ENCODE measurements at regions not wholly inside any gene's neighbourhood (a gene's known extent, or its start where the extent isn't known, plus 50 kb on each side); places are given as distances from the start of the nearest gene placed in this dataset.

DNA sequence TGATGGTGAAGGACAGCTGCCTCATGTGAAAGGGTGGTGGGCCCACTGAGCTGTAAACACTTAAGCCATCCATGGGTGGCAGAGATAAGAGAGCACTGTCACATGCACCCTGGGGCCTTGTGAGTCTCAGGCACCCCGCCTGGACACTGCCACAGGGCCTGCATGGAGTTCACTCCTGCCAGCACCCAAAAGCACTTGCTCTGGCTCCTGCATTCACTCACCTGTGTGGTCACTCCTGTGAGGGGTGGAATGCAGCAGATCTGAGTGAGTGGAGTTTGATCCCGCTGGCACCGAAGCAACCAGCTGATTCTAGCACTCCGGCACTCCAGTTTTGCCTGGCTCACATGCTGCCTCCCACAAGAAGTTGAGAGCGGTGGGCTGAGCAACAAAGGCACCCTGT lies 1142.1 kb upstream of the PRMT6 start:
- DNase-seq, result no peak

DNA sequence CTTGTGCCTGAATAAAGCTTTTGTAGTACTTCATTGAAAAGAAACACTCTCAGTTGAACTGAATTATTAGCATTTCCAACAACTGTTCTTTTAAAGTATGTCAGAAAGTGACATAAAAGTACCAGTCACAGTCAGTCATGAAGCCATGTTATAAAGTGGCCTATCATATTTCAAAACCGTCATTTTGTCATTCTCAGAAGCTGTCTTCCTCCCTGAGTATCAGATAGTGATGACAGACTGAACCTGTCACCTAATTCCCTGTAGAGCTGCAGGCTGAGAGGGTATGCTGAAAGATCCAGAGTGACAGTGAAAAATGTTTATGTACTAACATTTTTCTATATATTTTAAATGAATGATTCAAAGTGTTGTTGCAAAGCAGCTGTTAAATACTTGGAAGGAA lies 1121.7 kb upstream of the PRMT6 start:
- no peak for DNase-seq

DNA sequence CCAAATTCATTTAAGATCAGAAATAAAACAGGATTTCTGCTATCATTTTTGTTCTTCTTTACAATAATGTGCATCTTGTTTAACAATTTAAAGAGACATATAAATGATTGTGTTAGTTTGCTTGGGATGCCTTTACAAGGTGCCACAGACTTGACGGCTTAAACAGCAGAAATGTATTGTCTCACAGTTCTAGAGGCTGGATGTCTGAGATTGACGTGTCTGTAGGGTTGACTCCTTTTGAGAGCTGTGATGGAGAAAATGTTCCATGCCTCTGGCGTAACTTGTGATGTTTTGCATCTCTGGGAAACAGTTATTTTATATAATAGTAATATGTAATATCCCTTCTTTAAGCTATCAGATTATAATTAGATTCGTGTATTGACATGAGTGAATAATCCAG lies 1091.6 kb upstream of the PRMT6 start:
- DNase-seq, result no peak

DNA sequence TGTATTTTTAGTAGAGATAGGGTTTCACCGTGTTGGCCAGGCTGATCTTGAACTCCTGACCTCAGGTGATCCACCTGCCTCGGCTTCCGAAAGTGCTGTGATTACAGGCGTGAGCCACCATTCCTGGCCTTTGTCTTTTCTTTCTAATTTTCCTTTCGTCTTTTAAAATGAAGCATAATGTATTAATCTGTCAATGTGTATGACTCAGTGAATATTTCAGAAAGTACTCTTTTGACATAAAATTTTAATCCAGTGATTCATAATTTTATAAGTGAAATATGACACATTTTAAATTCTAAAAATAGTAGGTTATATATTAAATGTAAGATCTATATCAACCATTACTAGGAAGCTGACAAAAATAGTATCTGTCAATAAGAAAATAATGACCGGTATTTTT lies 1059.0 kb upstream of the PRMT6 start:
- no peak for DNase-seq

DNA sequence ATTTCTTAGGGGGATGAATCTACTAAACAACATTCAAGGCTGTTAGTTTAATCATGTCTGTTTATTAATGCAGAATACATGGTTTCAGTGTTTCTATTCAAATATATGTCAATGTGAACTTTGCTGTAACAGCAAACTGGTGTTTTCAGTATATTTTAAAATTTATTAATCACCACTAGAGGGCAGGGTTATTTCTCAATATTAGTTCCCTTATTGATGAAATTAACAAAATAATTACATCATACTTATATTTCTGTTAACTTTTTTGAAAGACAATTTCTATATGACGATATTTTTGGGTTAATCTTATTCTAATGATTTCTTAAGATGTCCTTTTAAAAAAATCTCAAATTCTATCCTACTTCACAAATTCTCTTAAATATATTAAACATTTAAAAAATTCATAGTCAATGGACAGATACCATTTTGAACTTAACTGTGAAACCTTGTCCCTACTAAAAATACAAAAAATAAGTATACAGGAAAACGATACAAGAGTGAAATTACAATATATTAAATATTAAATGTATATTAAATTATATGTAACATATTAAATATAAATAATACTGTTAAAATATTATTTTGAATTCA lies 1034.1 kb upstream of the PRMT6 start:
- DNase-seq, result no peak

DNA sequence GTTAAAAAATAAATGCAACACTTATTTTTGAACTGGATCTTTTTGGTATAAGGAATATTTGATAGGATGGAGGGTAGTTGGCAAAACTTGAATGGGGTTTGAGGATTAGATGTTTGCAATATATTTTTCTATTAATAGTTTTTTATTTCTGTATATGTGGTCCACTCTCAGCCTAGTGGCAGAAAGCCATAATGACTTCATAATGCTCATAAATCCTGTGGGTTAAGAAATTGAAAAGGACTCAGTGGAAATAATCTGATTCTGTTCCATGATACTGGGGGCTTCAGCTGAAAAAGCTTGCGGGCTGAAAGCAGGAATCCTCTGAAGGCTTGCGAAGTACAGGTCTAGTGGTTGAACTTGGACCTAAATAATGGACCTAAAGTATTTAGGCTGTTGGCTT lies 1028.6 kb upstream of the PRMT6 start:
- DNase-seq, result no peak

DNA sequence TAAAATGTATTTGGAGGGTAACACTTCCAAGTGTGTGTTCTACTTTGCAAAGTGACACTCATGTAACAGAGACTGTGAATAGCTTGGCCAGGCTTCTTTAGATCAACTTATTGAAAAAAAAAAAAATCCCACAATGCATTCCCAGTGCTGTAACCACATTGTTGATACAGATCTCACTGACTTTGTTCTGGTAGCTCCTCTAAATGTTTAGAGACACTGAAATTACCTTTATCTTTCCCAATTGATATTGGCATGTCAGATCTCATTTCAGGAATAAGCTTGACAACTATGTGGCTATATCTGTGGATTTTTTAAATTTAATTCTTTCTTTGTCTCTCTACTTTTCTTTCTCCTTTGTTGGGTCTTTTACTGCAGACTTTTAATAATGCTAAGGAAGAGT lies 1018.9 kb upstream of the PRMT6 start:
- no peak for DNase-seq

DNA sequence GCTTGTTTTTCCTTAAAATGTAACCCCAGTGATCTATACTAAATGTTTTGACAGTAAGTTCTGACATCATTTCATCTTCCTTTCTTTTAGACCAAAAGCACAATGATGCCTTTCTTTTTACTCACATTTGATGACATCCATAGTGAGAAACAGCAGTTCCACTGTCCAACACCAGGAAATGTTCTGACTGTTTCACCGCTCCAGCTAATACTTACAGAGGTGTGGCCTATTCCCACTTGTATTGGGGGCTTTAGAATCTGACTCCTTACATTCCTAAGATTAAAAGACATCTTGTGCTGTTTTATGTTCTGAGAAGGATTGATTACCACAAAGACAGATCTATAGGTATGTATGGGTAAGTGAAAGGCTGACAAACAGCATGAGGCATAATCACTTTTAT lies 1018.2 kb upstream of the PRMT6 start:
- no peak for DNase-seq

DNA sequence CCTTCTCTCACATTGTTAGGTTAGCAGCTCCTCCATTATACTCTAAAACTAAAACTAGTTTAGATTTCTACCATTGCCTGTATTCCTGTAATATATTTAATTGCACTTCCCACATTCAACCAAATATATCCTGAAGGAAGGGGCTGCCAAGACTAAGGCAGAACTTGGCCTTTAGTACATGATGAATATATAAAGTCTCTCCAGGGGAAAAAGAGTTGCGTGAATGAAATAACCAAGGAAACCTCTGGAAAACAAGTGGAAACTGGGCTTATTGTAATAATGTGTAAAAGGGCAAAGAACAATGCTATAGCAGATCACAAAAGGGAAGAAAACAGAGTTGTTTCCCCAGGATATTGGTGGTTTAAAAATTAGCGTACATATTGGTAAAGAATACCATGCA lies 1012.5 kb upstream of the PRMT6 start:
- DNase-seq, result no peak

DNA sequence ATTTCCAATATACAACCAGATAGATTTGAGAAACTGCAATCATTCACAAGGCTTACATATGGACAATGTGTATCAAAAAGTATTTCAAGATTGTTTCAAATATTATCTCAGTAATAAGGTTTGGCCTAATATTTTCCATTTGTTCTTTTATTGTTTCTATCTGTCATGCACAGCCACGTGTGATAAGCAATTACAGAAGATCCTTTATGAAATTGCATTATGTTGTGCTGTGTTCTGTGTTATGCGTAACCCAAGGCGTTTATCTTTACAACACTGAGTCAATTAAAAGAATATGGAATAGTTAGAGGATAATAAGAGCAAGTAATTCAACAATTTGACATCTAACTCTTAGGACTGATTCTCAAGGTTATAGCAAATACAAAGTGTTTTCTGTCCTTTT lies 1009.3 kb upstream of the PRMT6 start:
- no peak for DNase-seq

DNA sequence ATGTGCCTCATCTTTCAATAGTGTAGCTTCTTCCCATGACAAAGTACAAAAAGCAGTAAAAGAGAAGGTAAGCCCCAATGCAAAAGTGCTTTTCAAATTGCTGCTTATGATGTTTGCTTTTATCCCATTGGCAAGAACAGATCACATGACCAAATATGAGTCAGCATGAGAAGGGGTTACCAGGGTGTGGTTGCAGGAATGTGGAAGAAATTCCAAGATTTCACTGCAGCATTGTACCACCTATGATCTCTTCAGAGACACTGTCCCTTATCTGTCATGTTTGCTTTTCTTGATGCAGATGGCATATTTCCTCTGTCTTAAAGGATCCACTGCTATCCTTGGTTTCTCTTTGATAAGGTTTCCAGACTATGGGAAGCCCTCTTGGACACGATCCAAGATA lies 1006.9 kb upstream of the PRMT6 start:
- no peak for DNase-seq

DNA sequence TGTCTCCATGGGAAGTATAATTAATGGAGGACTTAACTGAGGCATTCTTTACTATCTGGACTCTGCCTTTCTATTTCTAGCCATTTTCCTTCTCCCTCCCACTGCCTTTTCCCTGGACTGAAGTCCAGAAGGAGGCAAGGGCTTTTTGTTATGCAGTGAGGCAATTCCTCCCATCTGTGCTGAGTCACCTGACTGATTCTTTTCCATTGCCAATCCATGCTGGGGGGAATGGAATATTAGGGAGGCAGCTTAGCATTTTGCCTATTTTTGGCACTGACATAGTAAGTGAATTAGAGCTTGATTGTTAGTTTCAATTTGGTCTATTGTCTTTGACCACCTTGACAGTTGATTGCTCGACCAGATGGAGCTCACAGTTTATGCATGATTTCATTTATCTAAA lies 1000.6 kb upstream of the PRMT6 start:
- no peak for DNase-seq

DNA sequence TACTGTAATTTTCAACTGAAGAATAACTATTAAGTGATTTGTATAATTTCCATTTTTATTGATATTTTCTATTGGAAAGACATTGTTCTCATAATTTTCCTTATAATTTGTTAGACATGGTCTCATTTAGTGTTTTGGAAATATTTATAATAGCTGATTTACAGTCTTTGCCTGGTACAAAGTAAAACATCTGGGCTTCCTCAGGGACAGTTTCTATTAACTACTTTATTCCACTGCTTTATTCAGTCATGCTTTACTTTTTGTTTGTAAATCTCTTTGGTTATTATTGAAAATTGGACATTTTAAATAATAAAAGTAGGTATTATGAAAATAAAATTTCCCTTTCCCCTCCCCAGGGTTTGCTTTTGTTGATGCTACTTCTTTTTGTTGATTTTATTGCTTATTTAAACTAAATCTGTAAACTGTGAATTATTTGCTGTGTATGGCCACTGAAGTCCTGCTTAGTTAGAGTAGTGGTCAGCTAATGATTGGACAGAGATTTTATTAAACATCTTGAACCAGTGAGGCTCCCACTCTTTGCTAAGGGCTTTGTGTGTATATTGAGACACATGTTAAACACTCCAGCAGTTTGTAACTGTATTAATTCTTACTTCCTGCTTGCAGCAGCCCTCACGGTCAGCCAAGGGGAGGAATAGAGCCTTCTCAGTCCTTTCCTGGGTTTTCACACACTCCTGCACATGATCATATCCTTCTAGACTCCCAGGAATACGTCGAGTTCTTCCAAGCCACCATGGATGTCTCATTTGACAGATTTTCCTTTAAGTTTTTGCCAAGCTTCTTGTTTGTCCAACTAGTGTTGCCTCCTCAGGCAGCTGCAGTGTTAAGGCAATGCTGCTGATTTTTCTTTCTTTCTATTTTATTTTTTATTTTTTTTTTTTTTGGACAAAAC lies 994.6 kb upstream of the PRMT6 start:
- DNase-seq, result no peak

DNA sequence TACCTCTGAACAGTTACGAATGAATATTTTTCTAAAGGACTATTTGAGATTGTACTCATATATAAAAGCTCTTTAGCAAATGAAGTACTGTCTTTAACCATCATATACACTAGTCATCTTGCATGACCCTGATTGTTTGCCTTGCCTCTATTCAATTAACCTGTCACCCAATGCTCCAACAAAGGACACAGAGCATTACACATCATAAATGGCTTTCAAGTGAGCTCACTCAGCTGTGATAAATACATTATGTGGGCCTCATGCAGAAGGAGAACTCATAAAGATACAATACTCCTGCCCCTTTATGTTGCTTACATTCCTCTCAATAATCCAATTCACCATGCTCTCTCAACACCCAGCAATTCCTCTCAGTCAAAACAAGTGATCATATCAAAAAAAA lies 993.0 kb upstream of the PRMT6 start:
- DNase-seq, result no peak

DNA sequence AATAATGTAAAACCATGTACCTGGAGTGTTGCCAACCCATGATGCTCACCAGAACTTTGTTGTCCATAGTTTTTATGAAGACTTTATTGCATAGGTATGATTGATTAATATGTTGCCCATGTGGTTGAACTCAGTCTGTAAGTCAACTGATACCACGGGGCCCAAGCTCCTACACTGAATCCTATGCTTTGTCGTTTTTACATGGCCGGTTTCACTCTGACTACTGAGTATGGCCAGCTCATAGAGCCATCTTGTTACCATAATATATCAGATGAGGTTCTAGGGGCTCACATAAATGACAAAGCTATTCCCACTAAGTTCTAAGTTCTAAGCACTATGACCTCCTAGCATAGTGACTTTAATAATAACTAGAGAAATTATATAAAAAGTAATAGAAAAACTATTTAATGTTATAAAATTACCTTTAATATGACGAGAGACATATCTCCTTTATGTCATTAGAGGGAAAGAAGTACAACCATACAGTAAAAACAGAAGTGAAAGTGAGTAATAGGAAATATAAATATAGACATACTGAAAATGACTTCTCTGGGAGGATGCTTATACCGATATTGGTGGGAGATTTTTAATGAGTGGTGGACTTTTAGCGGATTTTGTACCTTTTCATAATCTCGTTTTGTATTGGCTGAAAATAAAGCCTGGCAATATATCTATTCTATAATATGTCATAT lies 983.4 kb upstream of the PRMT6 start:
- no peak for DNase-seq

DNA sequence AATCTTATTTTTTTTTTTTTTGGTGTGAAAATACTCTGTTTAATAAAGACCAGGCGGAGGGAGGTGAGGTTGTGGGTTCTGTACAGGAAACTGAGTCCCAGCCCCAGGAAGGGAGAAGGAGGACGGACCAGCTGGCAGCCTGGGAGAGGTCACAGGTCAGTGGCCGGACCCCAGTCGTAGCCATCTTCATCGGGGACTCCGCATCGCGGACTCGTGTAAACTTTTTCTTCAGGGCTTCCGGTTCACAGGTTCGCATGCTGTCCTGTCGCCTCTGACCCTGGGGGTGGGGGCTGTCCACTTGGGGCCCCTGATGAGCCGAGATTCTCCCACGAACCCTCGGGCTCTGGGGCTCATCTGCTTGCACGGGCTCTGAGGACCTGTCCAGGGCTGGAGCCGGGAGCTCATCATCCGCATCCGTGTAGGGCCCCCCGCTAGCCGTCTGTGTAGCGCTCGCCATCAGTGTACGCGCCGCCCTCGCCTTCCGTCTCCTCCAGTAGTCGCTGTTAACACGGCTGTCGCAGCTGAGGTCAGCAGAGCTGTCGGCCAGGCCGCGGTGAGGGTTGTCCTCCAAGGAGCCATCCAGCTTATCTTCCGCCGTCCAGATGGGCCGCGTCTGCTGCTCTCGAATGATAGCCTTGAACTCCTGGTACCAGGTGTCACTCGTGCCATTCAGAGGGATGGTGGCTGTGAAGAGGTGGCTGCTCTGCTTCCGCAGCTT lies 975.7 kb upstream of the PRMT6 start:
- no peak for DNase-seq

DNA sequence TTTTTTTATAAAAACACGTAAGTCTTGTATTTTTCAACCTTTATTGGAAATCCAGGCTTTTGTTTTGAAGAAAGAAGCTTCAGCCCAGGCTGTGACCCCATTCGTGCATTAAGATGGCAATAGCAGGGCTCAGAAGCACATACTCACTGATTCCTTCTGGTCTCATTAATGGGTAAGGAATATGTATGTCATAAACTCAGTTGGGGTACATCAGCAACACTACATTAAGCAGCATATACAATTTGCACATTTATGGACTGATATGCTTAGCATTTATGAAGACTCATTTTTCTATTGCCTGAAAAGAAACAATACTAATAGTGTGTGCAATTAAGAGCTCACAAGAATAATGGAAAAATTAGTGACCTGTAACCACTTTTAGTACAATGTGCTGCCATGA lies 945.4 kb upstream of the PRMT6 start:
- DNase-seq, result no peak

DNA sequence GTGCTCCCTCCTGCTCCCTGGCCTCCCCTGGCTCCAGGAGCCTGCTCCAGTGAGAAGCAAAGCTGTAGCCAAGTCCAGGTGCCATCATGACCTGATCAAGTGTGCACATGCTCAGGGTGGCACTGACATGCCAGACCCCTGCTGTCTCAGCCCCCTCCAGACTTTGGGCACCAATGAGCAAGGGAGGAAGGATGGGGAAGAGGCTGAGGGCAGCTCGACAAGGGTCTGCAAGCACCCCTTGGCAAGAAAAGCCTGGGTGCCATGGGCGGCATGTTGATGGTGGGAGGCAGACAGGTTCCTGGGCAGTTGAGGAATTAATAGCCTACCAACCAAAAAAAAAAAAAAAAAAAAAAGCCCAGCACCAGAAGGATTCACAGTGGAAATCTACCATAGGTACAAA lies 942.6 kb upstream of the PRMT6 start:
- DNase-seq, result no peak

DNA sequence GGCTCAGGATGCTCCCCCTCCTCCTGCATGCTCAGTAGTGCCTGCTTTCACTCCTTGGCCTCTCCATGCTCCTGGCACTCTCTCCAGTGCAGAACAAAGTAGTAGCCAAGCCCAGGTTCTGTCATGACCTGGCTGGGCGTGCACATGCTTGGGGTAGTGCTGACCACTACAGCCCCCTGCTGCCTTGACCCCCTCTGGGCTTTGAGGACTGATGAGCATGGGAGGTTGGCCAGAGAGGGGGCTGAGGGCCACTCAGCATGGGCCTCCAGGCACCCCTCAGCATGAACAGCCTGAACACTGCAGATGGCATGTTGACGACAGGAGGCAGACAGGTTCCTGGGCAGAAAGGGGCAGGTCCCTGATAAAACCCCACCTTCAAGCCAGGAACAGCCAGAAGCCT lies 935.7 kb upstream of the PRMT6 start:
- no peak for DNase-seq

DNA sequence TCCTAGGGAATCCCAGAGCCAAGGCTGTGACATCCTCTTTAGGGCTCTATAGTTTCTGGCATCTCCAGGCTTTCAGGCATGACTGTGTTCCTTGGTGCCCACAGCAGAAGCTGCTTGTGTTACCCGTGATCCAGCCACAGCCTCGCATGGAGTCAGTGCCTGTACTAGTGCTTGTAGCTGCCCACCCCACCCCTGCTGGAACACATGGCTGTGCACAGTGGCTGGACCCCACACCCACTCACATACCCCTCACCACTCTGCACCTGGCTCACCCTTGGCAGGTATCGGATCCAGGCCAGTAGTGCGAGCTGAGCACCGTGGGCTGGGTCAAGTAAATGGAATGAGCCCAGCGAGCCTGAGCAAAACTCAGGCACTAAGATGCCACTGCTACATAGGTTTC lies 934.7 kb upstream of the PRMT6 start:
- no peak for DNase-seq

DNA sequence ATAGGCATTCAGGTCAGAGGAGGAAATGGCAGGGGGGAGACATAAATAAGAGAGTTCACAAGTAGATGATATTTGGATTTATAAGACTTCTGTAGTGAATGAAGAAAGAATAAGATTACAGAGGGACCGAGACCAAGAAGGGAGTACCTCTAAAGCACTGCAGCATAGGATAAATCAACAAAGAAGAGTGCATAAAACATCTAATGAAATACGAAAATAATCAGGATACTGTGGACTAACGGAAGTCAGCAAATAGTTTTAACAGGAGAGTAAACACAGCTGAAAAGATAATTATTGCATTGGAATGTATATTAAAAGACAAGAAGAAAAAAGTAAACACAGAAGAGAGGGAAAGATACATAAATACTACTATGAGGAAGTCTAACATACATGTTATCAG lies 921.9 kb upstream of the PRMT6 start:
- DNase-seq, result no peak

DNA sequence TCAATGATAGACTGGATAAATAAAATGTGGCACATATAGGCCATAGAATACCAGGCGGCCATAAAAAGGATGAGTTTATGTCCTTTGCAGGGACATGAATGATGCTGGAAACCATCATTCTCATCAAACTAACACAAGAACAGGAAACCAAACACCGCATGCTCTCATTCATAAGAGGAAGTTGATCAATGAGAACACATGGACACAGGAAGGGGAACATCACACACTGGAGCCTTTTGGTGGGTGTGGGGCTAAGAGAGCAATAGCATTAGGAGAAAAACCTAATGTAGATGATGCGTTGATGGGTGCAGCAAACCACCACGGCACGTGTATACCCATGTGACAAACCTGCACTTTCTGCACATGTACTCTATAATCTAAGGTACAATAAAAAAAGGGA lies 883.4 kb upstream of the PRMT6 start:
- no peak for DNase-seq

DNA sequence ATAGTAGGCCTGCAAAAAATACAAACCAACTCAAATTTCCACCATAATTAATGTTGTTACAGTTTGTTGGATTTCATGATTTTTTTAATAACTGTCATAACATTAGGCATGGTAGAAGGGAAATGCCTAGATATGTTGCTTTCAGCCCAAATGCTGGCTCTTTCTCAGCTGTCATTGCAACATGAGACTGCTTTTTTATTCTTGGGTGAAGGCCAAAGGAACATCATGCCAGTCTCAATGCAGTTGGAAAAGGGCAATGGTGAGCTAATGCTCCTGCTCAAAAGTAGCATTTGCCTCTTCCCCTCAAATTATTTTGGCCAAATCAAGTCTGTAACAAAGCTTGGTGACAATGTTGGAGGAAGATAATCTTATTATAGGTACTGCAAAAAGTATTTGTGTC lies 877.7 kb upstream of the PRMT6 start:
- DNase-seq, result no peak

DNA sequence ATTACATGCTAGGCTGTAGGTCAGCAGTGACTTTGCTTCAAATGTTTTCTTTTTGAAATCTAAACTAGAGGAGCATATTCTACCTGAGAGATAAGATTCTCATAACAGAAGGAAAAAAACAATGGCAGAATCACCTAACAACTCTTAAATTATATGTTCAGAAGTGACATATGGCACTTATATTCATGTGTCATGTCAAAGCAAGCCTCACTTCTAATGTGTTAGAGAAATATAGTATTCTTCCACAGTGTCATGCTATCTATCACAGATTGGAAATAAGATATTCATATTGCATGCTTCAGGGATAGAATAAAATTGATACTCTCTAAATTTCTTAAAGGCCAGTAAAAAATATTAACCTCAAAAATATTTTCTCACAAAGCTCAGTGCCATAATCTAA lies 874.6 kb upstream of the PRMT6 start:
- no peak for DNase-seq

Data from T-helper 1 cell (primary cell).